ENCODE measurements at regions not wholly inside any gene's neighbourhood (a gene's known extent, or its start where the extent isn't known, plus 50 kb on each side); places are given as distances from the start of the nearest gene placed in this dataset.

- TF ChIP-seq POLR2AphosphoS5 (IDR thresholded peaks at IDR 0.05; ENCODE audit: borderline replicate concordance, low read depth, low read length) (no peak), EZH2 (IDR thresholded peaks at IDR 0.05) (no peak)
Observed at GRCh38 chr18:56542476-56542875, 95.9 kb downstream of the TXNL1 start.

Measured in SK-N-MC (cell line).